IMR-90 (cell line): ENCODE measurements at regions not wholly inside any gene's neighbourhood (a gene's known extent, or its start where the extent isn't known, plus 50 kb on each side); places are given as distances from the start of the nearest gene placed in this dataset.

Source experiments
- ATAC-seq: fragments of 200-7000 bp; cut with Tn5 transposase; 2 replicates; pipeline ENCODE4 v1.9.1; 2020; ENCODE audit warnings: low read depth, mild to moderate bottlenecking, moderate library complexity
- BruUV-seq: library from RNA; stranded (reverse); fragments of 400-500 nt; replicated peaks from 2 replicates; lab custom pipeline; 2021; lab: Mats Ljungman, UMichigan
- CTCF ChIA-PET: fragments of 300-600 bp; formaldehyde crosslinking; extraction: SDS; loops from one replicate; lab custom pipeline; 2021; ENCODE audit warnings: antibody characterized with exemption; lab: Yijun Ruan, JAX
- POLR2A ChIA-PET: fragments of 300-600 bp; sonication (Branson Sonifier 250); formaldehyde crosslinking; loops from one replicate; lab custom pipeline; 2022; ENCODE audit warnings: antibody characterized with exemption; ENCODE audit not compliant: unreplicated experiment; lab: Charles Lee
- DNase-seq: peaks from one replicate; pipeline ENCODE4 v3.0.0; 2013
- H2AFZ ChIP-seq: replicated peaks from 2 replicates; pipeline ENCODE3; 2013; ENCODE audit warnings: low read length, mild to moderate bottlenecking; ENCODE audit not compliant: poor library complexity
- H2AK5ac ChIP-seq: 2 replicates; pipeline ENCODE4 v1.6.1; 2013; ENCODE audit warnings: low read depth, low read length, inconsistent platforms
- H2AK9ac ChIP-seq: replicated peaks from 2 replicates; pipeline ENCODE3; 2013; ENCODE audit warnings: mild to moderate bottlenecking, low read depth, low read length, moderate library complexity; ENCODE audit not compliant: poor library complexity
- H2BK120ac ChIP-seq: 2 replicates; pipeline ENCODE4 v1.6.1; 2013; ENCODE audit warnings: low read depth, low read length, inconsistent platforms
- H2BK15ac ChIP-seq: 3 replicates; pipeline ENCODE4 v1.6.1; 2013; ENCODE audit warnings: low read depth, low read length, inconsistent platforms
- H2BK20ac ChIP-seq: 2 replicates; pipeline ENCODE4 v1.6.1; 2013; ENCODE audit warnings: low read depth, mild to moderate bottlenecking, inconsistent platforms, low read length, moderate library complexity
- H2BK5ac ChIP-seq: 2 replicates; pipeline ENCODE4 v1.6.1; 2013; ENCODE audit warnings: mild to moderate bottlenecking, low read depth, low read length, inconsistent platforms; ENCODE audit not compliant: poor library complexity, severe bottlenecking
- H3K14ac ChIP-seq: replicated peaks from 2 replicates; pipeline ENCODE4 v1.6.1; 2013; ENCODE audit warnings: low read depth, low read length, inconsistent platforms
- H3K18ac ChIP-seq: 2 replicates; pipeline ENCODE4 v1.6.1; 2013; ENCODE audit warnings: low read depth, low read length, control low read depth
- H3K23ac ChIP-seq: 2 replicates; pipeline ENCODE4 v1.6.1; 2013; ENCODE audit warnings: low read depth, low read length, inconsistent platforms
- H3K27ac ChIP-seq: 2 replicates; pipeline ENCODE4 v1.5.1; 2013; ENCODE audit warnings: mild to moderate bottlenecking, control low read depth, low read length; ENCODE audit not compliant: insufficient read depth
- H3K27me3 ChIP-seq: 2 replicates; pipeline ENCODE4 v1.6.1; 2013; ENCODE audit warnings: low read length; ENCODE audit not compliant: control insufficient read depth, insufficient read depth
- H3K36me3 ChIP-seq: 2 replicates; pipeline ENCODE4 v1.6.1; 2013; ENCODE audit warnings: low read length, mixed read lengths; ENCODE audit not compliant: control insufficient read depth, insufficient read depth
- H3K4ac ChIP-seq: 2 replicates; pipeline ENCODE4 v1.6.1; 2013; ENCODE audit warnings: low read depth, low read length, inconsistent platforms
- H3K4me1 ChIP-seq: 2 replicates; pipeline ENCODE4 v1.6.1; 2013; ENCODE audit warnings: low read length, mixed read lengths; ENCODE audit not compliant: control insufficient read depth, insufficient read depth
- H3K4me2 ChIP-seq: 2 replicates; pipeline ENCODE4 v1.6.1; 2013; ENCODE audit warnings: low read depth, mild to moderate bottlenecking, control low read depth, low read length, moderate library complexity
- H3K4me3 ChIP-seq: 2 replicates; pipeline ENCODE4 v1.5.1; 2013; ENCODE audit warnings: low read depth, mild to moderate bottlenecking, control low read depth, low read length, moderate library complexity; ENCODE audit not compliant: insufficient read depth
- H3K56ac ChIP-seq: 2 replicates; pipeline ENCODE4 v1.6.1; 2013; ENCODE audit warnings: low read length, inconsistent platforms; ENCODE audit not compliant: insufficient read depth; ENCODE audit errors: extremely low read depth
- H3K79me1 ChIP-seq, 2 experiments: 2 replicates each; pipeline ENCODE4 v1.6.1; 2013; ENCODE audit warnings: low read length in 2 of 2, inconsistent platforms in 1 of 2, low read depth in 1 of 2
- H3K9ac ChIP-seq: 2 replicates; pipeline ENCODE4 v1.6.1; 2013; ENCODE audit warnings: low read depth, low read length, control low read depth
- H3K9me1 ChIP-seq: 2 replicates; pipeline ENCODE4 v1.6.1; 2013; ENCODE audit warnings: low read length, inconsistent platforms; ENCODE audit not compliant: insufficient read depth
- H3K9me3 ChIP-seq: 2 replicates; pipeline ENCODE4 v1.6.1; 2013; ENCODE audit warnings: low read length; ENCODE audit not compliant: control insufficient read depth, insufficient read depth
- H4K20me1 ChIP-seq: 2 replicates; pipeline ENCODE4 v1.6.1; 2013; ENCODE audit warnings: low read length, inconsistent platforms; ENCODE audit not compliant: insufficient read depth
- H4K5ac ChIP-seq: 2 replicates; pipeline ENCODE4 v1.6.1; 2013; ENCODE audit warnings: mild to moderate bottlenecking, low read depth, low read length, control low read depth
- H4K8ac ChIP-seq, 2 experiments: 2 replicates each; pipeline ENCODE4 v1.6.1; 2013; ENCODE audit warnings: low read depth in 2 of 2, low read length in 2 of 2, control low read depth in 1 of 2, inconsistent platforms in 1 of 2
- H4K91ac ChIP-seq: 2 replicates; pipeline ENCODE4 v1.6.1; 2013; ENCODE audit warnings: low read depth, low read length, inconsistent platforms; ENCODE audit not compliant: insufficient read depth
- SMC3 ChIP-seq: fragments of 150-350 bp; IDR thresholded peaks from 2 replicates; pipeline ENCODE4 v1.6.1; 2016; ENCODE audit warnings: low read depth, mild to moderate bottlenecking, antibody characterized with exemption, low read length, moderate library complexity
- WGBS, 2 experiments: methylation state at CpG; one replicate each; pipeline versions ENCODE4 v1.1.5 to v1.1.7; 2013; ENCODE audit warnings: missing lambda C conversion rate in 2 of 2; ENCODE audit not compliant: insufficient read length in 1 of 2; ENCODE audit errors: extremely low coverage in 2 of 2; 5-methylcytosine and 5-hydroxymethylcytosine counted together
- dilution Hi-C: fragments of 300-500 bp; cut with HindIII; formaldehyde crosslinking; loops from one replicate; pipeline ENCODE4 v1.14.3; 2018; ENCODE audit warnings: low sequenced_read_pairs; ENCODE audit not compliant: unreplicated experiment
- in situ Hi-C: fragments of 300-500 bp; cut with MboI; formaldehyde crosslinking; loops from 3 replicates; pipeline ENCODE4 v1.14.3; 2019; ENCODE audit warnings: low sequenced_read_pairs, inconsistent platforms, mixed read lengths
- intact Hi-C: fragments of 100-400 bp; cut with micrococcal nuclease; formaldehyde crosslinking; loops from 2 replicates; pipeline ENCODE4 v1.10.0; 2022
- TF ChIP-seq, protein P1 (sequence below): fragments of 150-350 bp; IDR thresholded peaks from 2 replicates; pipeline ENCODE4 v1.6.1; 2016; ENCODE audit warnings: low read depth, mild to moderate bottlenecking, low read length, moderate library complexity, borderline replicate concordance

DNA sequence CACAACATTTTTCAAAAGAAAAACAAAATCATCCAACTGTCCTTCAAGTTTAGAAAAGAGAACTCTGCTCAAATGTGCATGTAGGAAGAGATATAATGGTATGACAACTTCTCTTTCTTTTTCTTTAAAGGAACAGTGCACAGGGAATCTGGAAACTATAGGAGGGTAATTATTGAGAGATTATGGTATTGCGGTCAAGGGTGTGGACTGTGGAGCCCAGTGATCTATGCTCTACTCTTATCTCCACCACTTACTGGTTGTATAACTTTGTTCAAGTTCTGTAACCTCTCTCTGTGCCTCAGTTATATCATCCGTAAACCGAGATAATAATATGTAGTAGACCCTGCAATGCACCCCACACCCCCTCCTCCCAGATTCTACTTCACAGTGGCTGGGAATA lies 69.8 kb upstream of the PCGF5 start:
- H3K27ac ChIP-seq, result no peak overlapping the region
- no peak overlapping the region for H3K14ac ChIP-seq
- no peak overlapping the region for H4K5ac ChIP-seq
- no peak for TF ChIP-seq SMC3
- TF ChIP-seq, protein P1, sequence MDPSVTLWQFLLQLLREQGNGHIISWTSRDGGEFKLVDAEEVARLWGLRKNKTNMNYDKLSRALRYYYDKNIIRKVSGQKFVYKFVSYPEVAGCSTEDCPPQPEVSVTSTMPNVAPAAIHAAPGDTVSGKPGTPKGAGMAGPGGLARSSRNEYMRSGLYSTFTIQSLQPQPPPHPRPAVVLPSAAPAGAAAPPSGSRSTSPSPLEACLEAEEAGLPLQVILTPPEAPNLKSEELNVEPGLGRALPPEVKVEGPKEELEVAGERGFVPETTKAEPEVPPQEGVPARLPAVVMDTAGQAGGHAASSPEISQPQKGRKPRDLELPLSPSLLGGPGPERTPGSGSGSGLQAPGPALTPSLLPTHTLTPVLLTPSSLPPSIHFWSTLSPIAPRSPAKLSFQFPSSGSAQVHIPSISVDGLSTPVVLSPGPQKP, result no peak
- H3K4me3 ChIP-seq, result no peak overlapping the region
- H3K9me1 ChIP-seq, result no peaks in the 10 kb centered on the region
- BruUV-seq, result no TSS peak
- ATAC-seq (no peak), DNase-seq (no peak)
- H4K91ac ChIP-seq, result no peak overlapping the region
- H2AK9ac ChIP-seq, result no peak overlapping the region
- no peak overlapping the region for H2BK120ac ChIP-seq
- intact Hi-C loops, result no loop called here
- H2BK20ac ChIP-seq, result no peak overlapping the region
- H3K9me3 ChIP-seq, result no peaks in the 10 kb centered on the region
- dilution Hi-C loops, result no loop called here
- no peak overlapping the region for H3K4ac ChIP-seq
- no CpG with 5 or more reads among the region's 3 CpGs for WGBS, 2 experiments
- no peak overlapping the region for H3K56ac ChIP-seq
- no peaks in the 10 kb centered on the region for H3K36me3 ChIP-seq
- H3K4me1 ChIP-seq, result no peaks in the 10 kb centered on the region
- no peak overlapping the region for H3K18ac ChIP-seq
- H2BK15ac ChIP-seq, result no peak overlapping the region
- no peaks in the 10 kb centered on the region for H3K79me1 ChIP-seq
- no peak overlapping the region for H2BK5ac ChIP-seq
- in situ Hi-C loops, result no loop called here
- H4K20me1 ChIP-seq, result no peaks in the 10 kb centered on the region
- no peak overlapping the region for H2AFZ ChIP-seq
- H3K9ac ChIP-seq, result no peak overlapping the region
- CTCF ChIA-PET, result interaction anchor here (0.7 kb wide), 1 partner anchor 126 kb away, joined by 3 read pairs; no protein-coding TSS in a partner anchor
- H4K8ac ChIP-seq, result no peak overlapping the region
- no peak overlapping the region for H2AK5ac ChIP-seq
- H3K4me2 ChIP-seq, result no peak overlapping the region
- no peak overlapping the region for H3K23ac ChIP-seq
- peaks cover 3% of the 10 kb centered on the region for H3K27me3 ChIP-seq
- POLR2A ChIA-PET, result no interaction called here
